OCI-LY1 (cell line): ENCODE measurements at regions not wholly inside any gene's neighbourhood (a gene's known extent, or its start where the extent isn't known, plus 50 kb on each side); places are given as distances from the start of the nearest gene placed in this dataset.

Experiments used
- EZH2 ChIP-seq: fragments of 200-600 bp; sonication (generic), shearing (Covaris generic); IDR thresholded peaks from 2 replicates; pipeline ENCODE4 v1.8.0; 2017; ENCODE audit warnings: borderline replicate concordance, mixed run types, mild to moderate bottlenecking, antibody characterized with exemption, low read length, moderate library complexity, mixed read lengths
- TF ChIP-seq, protein P1 (sequence below): fragments of 200-600 bp; sonication (generic), shearing (Covaris generic); IDR thresholded peaks from 2 replicates; pipeline ENCODE4 v1.5.1; 2017; ENCODE audit warnings: mild to moderate bottlenecking, antibody characterized with exemption, low read length, moderate library complexity, mixed read lengths

DNA sequence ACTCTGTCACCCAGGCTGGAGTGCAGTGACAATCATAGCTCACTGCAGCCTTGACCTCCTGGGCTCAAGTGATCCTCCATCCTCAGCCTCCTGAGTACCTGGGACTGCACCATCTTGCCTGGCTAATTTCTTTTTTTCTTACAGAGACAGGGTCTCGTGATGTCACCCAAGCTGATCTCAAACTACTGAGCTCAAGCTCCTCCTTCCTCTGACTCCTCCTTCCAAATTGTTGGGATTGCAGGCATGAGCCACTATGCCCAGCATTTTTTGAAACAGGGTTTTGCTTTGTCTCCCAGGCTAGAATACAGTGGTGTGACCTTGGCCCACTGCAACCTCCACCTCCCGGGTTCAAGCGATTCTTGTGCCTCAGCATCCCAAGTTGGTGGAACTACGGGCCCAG is 358.3 kb upstream of the MTNR1B start:
- TF ChIP-seq, protein P1, sequence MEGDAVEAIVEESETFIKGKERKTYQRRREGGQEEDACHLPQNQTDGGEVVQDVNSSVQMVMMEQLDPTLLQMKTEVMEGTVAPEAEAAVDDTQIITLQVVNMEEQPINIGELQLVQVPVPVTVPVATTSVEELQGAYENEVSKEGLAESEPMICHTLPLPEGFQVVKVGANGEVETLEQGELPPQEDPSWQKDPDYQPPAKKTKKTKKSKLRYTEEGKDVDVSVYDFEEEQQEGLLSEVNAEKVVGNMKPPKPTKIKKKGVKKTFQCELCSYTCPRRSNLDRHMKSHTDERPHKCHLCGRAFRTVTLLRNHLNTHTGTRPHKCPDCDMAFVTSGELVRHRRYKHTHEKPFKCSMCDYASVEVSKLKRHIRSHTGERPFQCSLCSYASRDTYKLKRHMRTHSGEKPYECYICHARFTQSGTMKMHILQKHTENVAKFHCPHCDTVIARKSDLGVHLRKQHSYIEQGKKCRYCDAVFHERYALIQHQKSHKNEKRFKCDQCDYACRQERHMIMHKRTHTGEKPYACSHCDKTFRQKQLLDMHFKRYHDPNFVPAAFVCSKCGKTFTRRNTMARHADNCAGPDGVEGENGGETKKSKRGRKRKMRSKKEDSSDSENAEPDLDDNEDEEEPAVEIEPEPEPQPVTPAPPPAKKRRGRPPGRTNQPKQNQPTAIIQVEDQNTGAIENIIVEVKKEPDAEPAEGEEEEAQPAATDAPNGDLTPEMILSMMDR: no peak
- TF ChIP-seq EZH2: no peak
